ENCODE measurements at regions not wholly inside any gene's neighbourhood (a gene's known extent, or its start where the extent isn't known, plus 50 kb on each side); places are given as distances from the start of the nearest gene placed in this dataset.

DNA sequence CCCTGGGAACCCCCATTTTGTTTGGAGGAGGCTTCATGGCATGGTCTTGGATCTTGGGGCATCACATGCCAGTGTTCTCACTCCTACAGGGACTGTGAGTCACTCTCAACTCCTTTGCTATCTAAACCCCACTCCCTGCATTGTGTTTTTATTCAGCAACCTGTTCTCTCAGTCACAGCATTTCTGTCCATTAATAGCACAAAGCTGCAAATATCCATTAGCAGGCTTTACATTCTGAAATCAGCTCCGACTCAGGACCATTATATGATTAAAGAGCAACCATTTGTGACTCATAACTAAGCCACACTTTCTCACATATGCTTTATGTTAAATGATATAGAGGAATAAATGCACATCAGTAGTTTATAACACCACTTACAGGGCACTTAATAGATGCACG is 462.1 kb upstream of the BRINP1 start:
- DNase-seq (ENCODE audit: low spot score), result no peak
- TF ChIP-seq HNF4A (conservative IDR thresholded peaks at IDR 0.05) (no peak), JUND (IDR thresholded peaks at IDR 0.05) (no peak), HNF4G (IDR thresholded peaks at IDR 0.05) (no peak), GABPA (IDR thresholded peaks at IDR 0.05 in 1 of 2, conservative IDR thresholded peaks at IDR 0.05 in 1 of 2) (no peak), SP1 (IDR thresholded peaks at IDR 0.05) (no peak), FOXA1 (IDR thresholded peaks at IDR 0.05) (no peak), TAF1 (conservative IDR thresholded peaks at IDR 0.05) (no peak), RXRA (IDR thresholded peaks at IDR 0.05) (no peak), EGR1 (IDR thresholded peaks at IDR 0.05; ENCODE audit: low read depth in 2 of 2) (no peak), YY1 (IDR thresholded peaks at IDR 0.05) (no peak), NR2F2 (IDR thresholded peaks at IDR 0.05) (no peak), RAD21 (IDR thresholded peaks at IDR 0.05) (no peak), FOXA2 (IDR thresholded peaks at IDR 0.05) (no peak)
- TF ChIP-seq, protein P1, sequence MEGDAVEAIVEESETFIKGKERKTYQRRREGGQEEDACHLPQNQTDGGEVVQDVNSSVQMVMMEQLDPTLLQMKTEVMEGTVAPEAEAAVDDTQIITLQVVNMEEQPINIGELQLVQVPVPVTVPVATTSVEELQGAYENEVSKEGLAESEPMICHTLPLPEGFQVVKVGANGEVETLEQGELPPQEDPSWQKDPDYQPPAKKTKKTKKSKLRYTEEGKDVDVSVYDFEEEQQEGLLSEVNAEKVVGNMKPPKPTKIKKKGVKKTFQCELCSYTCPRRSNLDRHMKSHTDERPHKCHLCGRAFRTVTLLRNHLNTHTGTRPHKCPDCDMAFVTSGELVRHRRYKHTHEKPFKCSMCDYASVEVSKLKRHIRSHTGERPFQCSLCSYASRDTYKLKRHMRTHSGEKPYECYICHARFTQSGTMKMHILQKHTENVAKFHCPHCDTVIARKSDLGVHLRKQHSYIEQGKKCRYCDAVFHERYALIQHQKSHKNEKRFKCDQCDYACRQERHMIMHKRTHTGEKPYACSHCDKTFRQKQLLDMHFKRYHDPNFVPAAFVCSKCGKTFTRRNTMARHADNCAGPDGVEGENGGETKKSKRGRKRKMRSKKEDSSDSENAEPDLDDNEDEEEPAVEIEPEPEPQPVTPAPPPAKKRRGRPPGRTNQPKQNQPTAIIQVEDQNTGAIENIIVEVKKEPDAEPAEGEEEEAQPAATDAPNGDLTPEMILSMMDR (IDR thresholded peaks at IDR 0.05; ENCODE audit: low read depth, low read length, missing input control), result no peak
- TF ChIP-seq, protein P2, sequence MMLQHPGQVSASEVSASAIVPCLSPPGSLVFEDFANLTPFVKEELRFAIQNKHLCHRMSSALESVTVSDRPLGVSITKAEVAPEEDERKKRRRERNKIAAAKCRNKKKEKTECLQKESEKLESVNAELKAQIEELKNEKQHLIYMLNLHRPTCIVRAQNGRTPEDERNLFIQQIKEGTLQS (IDR thresholded peaks at IDR 0.05), result no peak
- TF ChIP-seq, protein P3, sequence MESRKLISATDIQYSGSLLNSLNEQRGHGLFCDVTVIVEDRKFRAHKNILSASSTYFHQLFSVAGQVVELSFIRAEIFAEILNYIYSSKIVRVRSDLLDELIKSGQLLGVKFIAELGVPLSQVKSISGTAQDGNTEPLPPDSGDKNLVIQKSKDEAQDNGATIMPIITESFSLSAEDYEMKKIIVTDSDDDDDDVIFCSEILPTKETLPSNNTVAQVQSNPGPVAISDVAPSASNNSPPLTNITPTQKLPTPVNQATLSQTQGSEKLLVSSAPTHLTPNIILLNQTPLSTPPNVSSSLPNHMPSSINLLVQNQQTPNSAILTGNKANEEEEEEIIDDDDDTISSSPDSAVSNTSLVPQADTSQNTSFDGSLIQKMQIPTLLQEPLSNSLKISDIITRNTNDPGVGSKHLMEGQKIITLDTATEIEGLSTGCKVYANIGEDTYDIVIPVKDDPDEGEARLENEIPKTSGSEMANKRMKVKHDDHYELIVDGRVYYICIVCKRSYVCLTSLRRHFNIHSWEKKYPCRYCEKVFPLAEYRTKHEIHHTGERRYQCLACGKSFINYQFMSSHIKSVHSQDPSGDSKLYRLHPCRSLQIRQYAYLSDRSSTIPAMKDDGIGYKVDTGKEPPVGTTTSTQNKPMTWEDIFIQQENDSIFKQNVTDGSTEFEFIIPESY (IDR thresholded peaks at IDR 0.05), result no peak
- TF ChIP-seq, protein P4, sequence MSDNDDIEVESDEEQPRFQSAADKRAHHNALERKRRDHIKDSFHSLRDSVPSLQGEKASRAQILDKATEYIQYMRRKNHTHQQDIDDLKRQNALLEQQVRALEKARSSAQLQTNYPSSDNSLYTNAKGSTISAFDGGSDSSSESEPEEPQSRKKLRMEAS (IDR thresholded peaks at IDR 0.05), result no peak
- TF ChIP-seq, protein P5, sequence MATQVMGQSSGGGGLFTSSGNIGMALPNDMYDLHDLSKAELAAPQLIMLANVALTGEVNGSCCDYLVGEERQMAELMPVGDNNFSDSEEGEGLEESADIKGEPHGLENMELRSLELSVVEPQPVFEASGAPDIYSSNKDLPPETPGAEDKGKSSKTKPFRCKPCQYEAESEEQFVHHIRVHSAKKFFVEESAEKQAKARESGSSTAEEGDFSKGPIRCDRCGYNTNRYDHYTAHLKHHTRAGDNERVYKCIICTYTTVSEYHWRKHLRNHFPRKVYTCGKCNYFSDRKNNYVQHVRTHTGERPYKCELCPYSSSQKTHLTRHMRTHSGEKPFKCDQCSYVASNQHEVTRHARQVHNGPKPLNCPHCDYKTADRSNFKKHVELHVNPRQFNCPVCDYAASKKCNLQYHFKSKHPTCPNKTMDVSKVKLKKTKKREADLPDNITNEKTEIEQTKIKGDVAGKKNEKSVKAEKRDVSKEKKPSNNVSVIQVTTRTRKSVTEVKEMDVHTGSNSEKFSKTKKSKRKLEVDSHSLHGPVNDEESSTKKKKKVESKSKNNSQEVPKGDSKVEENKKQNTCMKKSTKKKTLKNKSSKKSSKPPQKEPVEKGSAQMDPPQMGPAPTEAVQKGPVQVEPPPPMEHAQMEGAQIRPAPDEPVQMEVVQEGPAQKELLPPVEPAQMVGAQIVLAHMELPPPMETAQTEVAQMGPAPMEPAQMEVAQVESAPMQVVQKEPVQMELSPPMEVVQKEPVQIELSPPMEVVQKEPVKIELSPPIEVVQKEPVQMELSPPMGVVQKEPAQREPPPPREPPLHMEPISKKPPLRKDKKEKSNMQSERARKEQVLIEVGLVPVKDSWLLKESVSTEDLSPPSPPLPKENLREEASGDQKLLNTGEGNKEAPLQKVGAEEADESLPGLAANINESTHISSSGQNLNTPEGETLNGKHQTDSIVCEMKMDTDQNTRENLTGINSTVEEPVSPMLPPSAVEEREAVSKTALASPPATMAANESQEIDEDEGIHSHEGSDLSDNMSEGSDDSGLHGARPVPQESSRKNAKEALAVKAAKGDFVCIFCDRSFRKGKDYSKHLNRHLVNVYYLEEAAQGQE (IDR thresholded peaks at IDR 0.05), result no peak
- Histone ChIP-seq H3K9me3 (ENCODE audit: control insufficient read depth in 4 of 4, low read length in 3 of 4) (no peaks in the 10 kb centered on the region), H3K4me3 (ENCODE audit: low read depth in 1 of 3, low read length in 3 of 3) (no peak overlapping the region), H3K36me3 (ENCODE audit: control insufficient read depth in 4 of 4, insufficient read depth in 3 of 4, low read depth in 1 of 4, low read length in 3 of 4) (no peaks in the 10 kb centered on the region), H3K4me1 (ENCODE audit: control insufficient read depth in 4 of 4, insufficient read depth in 4 of 4, low read length in 3 of 4) (no peaks in the 10 kb centered on the region), H3K9ac (ENCODE audit: low read depth in 1 of 2, low read length in 2 of 2) (no peak overlapping the region), H3K27me3 (ENCODE audit: control insufficient read depth in 4 of 4, insufficient read depth in 4 of 4, low read length in 3 of 4) (peaks cover 0 to 4% (median 0%) of the 10 kb centered on the region in 4 donors), H3K27ac (ENCODE audit: low read depth in 1 of 2, low read length in 2 of 2) (no peak overlapping the region)
- 84% methylated on average over 2 of the region's 2 CpGs for WGBS

All from liver (tissue), 8 donors.